HG02981 (cell line): ENCODE measurements at regions not wholly inside any gene's neighbourhood (a gene's known extent, or its start where the extent isn't known, plus 50 kb on each side); places are given as distances from the start of the nearest gene placed in this dataset.
"Not testable (repeated sequence)": the region's sequence is repeated elsewhere in the genome, so short reads cannot be mapped to it uniquely, and the experiment has no call there.

Experiments
- ATAC-seq: cut with Tn5 transposase; IDR thresholded peaks from one replicate; pipeline ENCODE4 v1.9.1; 2021; ENCODE audit warnings: mild to moderate bottlenecking, moderate library complexity; ENCODE audit not compliant: unreplicated experiment

DNA sequence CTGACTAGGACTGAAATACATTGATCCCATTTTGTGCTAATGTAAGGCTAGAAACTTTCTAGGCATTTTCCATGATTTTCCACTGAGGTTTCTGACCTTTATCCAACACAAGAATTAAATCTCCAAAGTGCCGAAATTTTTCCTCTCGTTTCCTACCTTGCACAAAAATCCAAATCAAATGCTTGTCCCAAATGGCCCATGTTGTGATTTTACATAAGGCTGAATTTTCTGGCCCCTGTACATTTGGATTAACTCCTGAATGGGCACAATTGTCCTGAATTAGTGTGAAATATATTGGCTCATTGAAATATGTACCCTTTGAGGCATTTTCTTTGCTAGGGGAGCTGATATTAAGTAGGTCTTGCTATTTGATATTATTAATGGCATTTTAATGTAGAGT is 105.6 kb upstream of the CBLB start:
- ATAC-seq = no peak

DNA sequence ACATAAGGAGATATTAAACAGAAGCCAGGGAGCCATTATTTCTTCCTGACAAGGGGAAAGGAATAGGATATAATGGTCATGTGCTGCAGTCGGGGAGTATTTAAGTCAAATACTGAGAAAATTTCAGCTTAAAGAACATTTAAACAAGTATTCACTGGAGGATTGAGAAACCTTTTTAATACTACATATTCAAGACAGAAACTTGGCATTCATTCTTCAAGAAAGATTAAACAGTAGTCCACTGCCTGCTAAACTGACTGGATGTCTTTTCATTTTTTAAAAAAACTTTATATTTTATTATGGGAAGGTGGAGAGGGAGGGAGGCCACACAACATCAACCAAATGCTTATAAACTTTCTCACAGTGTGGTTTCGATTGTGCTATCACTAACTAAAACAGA is 107.4 kb upstream of the CBLB start:
- ATAC-seq = no peak

DNA sequence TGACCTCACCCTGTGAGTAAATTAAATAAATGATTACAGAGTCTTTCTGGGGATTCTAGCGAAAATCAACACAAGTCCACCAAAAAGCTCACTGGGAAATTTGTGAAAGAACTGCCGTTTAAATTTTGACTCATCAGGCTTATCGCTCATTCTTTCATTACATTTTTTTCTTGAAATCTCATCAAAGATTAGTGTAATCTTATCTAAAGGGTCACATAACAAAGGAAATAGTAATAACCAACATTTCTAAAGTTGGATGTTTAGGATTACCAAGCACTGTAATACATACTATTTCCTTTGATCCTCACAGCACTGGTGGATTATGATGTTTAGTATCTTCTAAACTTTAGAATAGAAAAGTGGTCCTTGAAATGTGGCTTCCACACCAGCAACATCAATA is 111.1 kb upstream of the CBLB start:
- ATAC-seq = no peak

DNA sequence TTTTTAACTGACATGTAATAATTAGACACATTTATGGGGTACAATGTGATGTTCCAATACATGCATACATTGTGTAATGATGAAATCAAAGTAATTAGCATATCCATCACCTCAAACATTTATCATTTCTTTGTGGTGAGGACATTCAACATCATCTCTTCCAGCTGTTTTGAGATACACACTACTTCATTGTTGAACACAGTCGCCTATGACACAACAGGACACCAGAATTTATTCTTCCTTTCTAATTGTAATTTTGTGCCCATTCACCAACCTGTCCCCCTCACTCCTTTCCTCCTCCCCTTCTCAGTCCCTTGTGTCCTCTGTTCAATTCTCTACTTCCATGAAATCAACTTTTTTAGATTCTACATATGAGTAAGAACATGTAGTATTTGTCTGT is 113.4 kb upstream of the CBLB start:
- ATAC-seq = no peak

DNA sequence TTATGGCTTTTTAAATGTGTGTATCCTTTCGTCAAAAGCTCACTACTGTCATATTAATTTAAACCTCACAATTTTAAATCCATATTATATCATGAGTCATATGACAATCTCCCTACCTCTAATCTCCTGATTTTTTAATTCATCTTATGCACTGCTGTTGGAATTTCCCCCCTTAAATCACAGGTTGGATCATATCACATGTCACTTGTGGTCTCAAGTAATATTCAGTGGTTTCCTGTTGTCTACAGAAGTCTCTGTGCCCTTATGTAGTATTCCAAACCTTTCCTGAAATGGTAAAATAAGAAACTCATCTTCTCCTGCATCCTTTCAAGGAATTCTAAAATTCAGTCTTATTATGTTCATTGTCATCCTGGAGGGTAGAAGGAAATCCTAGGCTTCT is 116.0 kb upstream of the CBLB start:
- no peak for ATAC-seq

DNA sequence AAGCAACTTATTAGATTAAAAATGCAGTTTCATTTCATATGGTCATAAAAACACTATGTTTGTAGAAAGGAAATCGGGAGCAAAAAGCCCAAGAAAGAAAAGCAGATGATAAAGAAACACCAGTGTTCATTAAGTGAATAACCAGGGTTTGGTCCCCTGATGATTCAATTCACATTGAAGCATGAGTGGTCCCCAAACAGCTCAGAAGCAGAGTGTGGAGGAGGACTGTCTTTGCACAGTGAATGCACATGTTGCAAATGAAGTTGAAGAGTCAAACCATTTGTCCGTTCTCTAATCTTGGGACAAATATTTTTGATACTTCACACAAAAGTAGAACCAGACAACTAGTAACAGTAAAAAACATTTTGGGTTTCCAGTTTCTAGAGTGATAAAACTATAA is 117.5 kb upstream of the CBLB start:
- ATAC-seq = not testable (repeated sequence)

DNA sequence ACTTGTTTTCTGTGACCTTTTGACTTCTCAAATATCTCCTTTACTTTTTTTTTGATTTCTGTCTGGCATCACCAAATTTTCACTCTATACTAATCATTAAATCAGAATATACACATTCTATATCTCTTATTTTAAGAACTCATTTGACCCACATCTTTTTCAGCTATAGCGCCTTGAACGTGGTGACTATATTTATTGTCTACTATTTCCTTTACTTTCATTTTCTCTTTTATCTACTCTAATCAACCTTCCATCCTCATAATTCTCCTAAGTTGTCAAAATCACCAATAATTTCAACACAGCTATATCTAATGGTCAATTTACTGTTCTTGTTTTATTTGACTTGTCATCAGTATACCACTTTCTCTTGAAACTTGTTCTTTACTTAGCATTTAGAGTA is 119.0 kb upstream of the CBLB start:
- no peak for ATAC-seq

DNA sequence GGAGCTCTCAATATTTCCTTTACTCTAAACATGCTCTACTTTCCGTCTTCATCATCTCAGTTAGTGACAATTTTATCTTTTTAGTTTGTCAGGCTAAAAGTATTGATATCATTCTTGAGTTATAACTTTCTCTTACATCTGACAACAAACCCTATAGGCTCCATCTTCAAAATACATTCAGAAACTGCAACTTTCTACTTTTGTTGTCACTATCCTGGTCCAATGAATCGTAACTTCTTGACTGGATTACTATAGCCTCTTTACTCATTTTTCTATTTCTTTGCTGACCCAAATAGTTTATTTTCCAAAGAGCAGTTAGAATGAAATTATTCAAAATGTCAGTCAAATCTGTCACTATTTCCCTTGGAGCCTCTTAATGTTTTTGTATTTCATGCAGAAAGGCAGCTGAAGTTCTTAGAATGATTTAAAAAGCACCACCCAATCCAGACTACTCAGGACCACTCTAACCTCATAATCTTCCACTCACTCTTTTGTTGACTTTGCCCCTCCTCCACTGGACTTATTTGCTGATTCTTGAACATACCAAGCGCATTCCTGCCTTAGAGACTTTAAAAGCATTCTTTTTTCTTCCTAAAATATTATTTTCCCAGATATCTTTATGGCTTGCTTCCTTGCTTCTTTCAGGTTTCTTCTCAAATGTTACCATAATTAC is 119.9 kb upstream of the CBLB start:
- ATAC-seq = no peak

DNA sequence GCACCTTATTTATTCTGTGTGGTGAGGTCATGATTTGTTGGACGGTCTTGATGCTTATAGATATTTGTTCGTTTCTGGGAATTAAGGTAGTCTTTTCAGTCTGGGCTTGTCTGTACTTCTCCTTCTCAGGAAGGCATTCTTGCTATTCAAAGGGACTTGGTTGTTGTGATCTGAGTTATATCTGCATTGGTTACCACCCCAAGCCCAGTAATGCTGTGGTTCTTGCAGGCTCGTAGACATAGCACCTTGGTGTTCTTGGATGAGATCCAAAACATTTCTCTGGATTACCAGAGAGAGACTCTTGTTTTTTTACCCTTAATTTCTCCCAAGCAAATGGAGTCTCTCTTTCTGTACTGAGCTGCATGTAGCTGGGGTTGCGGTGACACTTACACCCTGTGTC is 128.0 kb upstream of the CBLB start:
- ATAC-seq = no peak

DNA sequence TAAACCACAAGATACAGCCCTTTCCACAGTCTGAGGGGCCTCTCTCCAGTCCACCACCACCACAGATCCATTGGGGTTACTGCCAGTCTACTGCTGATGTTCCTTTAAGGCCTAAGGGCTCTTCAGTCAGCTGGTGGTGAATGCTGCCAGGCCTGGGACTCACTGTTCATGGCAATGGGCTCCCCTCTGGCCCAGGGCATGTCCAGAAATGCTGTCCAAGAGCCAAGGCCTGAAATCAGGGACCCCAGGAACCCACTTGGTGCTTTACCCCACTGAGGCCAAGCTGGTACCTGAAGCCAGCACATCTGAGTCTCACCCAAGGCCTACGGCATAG is 128.6 kb upstream of the CBLB start:
- no peak for ATAC-seq

DNA sequence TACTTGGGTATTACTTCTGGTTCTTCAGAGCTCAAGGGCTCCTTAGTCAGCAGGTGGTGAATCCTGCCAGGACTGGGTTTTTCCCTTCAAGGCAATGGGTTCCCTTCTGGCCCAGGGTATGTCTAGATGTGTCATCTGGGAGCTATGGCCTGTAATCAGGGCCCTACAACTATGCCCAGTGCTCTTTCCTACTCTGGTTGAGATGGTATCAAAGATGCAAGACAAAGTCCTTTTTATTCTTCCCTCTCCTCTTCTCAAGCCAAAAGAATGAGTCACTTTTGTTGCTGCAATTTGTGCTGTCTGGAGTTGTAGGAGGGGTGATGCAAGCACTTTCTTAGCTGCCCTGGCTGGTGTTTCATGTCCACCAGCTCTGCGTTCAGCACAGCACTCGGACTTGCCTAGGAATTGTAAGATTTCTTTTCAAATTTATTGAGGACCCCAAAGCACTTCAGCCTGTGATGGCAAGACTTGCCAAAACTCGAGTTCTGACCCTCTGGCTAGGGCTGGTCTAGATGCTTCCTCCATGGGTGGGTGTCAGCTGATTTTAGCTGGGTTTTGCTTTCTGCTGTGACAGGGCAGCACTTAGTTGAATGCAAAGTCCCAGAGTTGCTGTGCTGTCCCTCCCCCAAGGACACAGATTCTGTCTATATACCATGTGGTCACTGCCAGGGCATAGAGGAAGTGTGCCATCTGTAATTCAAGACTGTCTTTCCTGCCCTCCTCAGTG is 129.2 kb upstream of the CBLB start:
- ATAC-seq = no peak

DNA sequence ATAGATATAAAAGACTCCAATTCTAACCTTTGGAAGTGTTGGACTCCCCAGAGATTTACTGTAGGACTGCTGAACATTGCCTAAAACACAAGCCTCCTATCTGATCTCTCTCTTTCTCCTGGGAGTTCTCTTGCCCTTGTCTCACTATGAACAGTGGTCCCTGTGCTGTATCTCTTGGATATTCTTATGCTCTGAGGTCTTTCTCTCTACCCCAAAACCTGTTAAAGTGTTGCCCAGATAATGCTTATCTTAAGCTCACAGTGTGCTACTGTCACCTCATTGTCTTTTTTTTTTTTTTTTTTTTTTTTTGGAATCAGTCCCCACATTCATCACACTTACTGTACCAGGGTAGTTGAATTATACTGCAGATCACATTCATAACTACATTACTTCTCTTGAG is 131.0 kb upstream of the CBLB start:
- no peak for ATAC-seq

DNA sequence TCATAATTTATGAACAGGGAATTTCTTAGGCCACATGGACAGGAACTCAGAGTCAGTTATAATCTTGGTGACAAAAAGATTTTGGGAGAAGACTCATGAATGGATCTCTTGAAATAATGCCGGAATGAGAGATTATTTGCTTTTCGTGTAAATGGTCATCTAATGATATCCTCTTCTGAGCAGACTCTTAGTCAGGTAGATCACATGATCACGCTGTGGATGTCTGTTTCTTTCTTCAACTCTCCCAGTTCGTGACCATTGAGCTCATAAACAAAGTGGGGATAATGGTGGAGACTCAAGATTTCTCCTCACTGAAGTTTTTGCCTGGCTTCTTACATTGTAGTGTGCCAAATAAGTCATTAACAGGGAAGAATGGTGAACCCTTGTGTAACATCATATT is 133.1 kb upstream of the CBLB start:
- ATAC-seq = no peak

DNA sequence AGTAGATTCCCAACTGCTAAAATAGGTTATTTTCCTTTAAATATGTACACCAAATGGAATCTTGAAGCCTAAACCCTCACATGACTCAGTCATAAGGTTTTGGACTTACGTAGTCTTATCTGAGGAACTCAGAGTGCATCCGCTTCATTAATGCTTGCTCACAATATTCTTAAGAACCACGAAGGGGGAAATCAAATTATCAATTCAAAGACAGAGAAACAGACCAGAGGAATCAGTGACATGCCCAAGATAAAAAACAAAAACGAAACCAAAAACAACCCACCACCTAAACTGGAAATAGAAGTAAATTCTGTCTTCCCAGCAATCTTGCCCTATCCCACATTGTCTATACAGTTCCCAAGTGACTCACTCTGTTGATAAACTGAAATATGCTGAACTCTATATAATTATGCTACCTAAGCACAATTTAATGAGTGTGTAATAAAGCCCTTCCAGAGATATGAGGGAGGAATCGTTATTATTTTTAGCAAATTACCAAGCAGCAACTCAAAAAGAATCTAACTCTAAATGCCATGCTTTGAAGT is 135.4 kb upstream of the CBLB start:
- ATAC-seq = no peak

DNA sequence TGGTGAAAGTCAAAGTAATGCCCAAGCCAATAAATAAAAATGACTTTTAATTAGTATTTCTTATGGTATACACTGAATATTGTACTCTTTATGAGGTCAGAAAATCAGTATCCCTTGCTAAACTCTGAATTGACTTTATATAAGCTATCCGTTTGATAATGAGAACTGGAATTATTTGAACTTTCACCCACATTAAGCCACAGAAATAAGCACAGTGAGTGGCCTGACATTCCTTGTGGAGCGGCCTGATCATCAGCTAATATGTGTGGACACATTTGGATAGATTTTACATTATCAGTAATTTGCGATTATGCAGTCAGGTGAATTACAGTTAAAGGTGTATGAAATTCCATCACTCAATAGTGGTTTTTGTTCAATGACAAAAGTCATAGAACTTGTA is 136.0 kb upstream of the CBLB start:
- no peak for ATAC-seq

DNA sequence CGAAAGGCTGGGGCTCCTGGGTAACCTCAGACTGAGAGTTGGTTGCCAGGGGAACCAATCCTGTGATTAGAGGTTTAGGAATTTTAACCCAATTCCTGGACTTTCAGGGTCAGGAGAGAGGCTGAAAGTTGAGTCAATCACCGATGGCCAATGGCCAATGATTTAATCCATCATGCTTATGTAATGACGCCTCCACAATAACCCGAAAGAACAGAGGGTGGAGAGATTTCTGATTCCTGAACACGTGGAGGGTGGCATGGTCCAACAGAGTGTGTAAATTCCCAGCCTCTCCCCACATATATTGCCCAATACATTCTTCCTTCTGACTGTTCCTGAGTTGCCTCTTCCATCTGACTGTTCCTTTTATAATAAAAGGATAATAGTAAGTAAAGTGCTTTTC is 137.2 kb upstream of the CBLB start:
- ATAC-seq = no peak

DNA sequence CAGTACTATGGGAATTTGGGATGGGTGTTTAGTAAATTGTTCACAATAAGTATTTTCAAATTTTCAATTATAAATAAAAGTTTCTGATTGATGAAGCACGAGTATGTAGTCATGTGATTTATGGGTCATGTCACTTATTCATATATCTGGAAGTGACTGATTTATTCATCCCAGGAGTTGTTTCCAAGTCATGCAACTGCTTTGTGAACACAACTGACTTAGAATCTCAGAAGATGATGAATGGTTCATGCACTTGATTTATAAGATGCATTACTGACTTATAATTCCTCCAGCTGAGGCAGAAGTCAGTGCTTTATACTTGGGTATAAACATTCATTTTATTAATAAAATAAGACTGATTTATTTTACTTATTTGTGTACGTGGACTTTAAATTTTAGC is 137.8 kb upstream of the CBLB start:
- ATAC-seq = no peak

DNA sequence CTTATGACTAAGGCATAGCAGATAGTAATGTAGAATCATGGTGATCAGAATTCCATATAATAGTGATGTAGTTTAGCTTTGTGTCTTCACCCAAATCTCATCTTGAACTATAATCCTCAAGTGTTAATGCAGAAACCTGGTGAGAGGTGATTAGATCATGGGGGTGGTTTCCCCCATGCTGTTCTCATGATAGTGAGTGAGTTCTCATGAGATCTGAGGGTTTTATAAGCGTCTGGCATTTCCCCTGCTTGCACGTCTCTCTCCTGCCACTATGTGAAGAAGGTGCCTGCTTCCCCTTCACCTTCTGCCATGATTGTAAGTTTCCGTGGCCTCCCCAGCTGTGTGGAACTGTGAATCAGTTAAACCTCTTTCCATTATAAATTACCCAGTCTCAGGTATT is 138.7 kb upstream of the CBLB start:
- ATAC-seq = no peak

DNA sequence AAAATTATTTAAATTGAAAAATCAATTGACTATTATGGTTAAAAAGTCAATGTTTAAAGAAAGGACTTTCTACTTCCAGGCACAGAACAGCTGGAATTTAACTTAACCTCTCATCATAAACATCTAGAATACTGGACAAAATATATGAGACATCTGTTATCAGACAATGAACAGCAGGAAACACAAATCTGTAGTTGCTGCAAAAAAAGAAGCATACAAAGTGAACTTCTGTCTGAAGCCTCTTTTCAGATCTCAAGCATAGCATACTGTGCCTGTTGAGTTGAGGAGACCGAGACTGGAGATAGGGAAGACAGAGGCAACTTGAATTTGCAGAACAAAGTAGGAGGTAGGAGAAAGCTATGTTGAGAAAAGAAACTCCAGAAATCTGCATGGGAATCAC is 140.0 kb upstream of the CBLB start:
- ATAC-seq = no peak

DNA sequence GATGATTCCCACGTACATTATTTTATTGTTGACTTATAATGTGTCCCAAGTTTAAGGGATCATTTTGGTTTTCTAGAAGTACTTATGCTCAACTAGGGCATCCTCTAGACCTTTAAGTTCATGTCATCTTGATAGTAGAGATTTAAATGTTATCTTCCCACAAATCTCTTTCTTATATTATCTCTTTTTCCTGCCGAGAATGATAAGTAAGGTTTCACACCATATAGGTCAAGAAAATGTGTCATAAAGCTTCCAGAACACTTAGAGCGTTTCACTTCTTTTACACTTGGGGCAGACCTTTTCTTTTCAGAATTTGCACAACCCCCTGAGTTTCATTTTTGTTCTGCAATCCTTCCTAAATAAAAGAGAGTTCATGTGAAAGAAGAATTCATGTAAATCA is 142.0 kb upstream of the CBLB start:
- no peak for ATAC-seq

DNA sequence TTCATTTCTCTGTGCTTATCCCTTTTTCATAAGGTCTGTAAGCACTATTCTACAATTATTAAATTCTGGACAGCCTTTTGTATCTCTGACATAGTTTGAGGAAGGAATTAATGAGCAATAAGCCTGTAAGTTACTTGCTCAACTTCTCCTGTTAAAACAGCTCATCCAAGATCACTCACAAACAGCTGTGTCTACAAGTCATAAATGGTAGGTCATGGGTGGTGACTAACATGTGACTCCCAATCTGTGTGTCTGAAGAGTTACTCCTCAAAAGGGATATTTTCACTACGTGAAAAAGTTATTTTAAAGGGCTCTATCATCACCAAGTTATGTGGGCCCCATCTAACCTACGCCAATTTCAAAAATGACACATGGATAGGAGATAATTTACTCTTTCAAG is 145.2 kb upstream of the CBLB start:
- no peak for ATAC-seq

DNA sequence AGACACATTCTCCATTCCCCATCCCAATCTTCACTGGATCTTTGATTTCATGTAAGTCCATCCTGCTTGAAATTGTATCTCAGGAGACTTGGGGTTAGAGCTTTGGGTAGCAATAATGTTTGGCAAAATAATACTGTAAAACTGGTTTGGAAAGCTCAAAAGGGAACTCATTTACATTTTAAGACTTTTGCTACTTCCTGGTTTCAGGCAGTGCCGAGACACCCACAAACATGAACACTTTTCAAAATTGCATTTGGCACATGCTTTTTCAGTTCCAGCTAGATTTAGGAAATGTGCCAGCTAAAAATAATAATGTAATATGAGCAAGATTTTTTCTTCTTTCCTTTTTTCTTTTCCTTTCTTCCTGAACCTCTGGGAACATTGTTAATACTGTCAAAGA is 145.7 kb upstream of the CBLB start:
- ATAC-seq = no peak

DNA sequence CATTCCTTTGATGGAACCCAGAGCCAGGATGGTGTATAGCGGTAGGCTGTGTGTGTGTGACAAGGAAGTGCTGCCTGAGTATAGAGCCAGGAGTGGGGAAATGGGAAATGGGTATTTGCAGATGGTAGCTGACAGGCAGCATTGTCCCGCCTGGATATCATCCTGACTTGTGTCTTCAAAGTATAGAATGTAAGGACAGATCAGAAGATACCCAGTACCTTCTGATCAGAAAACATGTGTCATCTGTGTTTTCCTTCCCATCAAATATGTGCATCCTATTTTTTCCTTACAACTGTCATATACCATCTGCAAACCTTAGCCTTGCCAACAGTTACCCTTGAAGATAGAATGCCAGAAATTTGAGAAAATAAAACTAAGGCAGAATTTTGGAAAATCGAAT is 146.2 kb upstream of the CBLB start:
- ATAC-seq = no peak
